Keratinocyte (primary cell): ENCODE measurements at regions not wholly inside any gene's neighbourhood (a gene's known extent, or its start where the extent isn't known, plus 50 kb on each side); places are given as distances from the start of the nearest gene placed in this dataset.

ENCODE experiments used
- DNase-seq: peaks from one replicate; pipeline ENCODE4 v3.0.0-alpha.2; 2011; ENCODE audit warnings: low read depth, missing footprints, low spot score
- FAIRE-seq: peaks from 2 replicates; lab custom pipeline; 2011; peaks lifted over from hg19 to GRCh38; lab: Jason Lieb, UNC
- H2AFZ ChIP-seq: 2 replicates; pipeline ENCODE4 v1.6.0; 2012; ENCODE audit warnings: low read length, control low read depth, inconsistent platforms; ENCODE audit not compliant: control insufficient read depth
- H3K27ac ChIP-seq: 2 replicates; pipeline ENCODE4 v1.5.1; 2011; ENCODE audit warnings: low read length; ENCODE audit not compliant: control insufficient read depth, insufficient read depth
- H3K27me3 ChIP-seq: 3 replicates; pipeline ENCODE4 v1.6.0; 2011; ENCODE audit warnings: low read length; ENCODE audit not compliant: control insufficient read depth, insufficient read depth; ENCODE audit errors: extremely low read depth
- H3K36me3 ChIP-seq, 2 experiments: 2 replicates in 1 of 2; 3 replicates in 1 of 2; pipeline ENCODE4 v1.5.1; 2011; ENCODE audit warnings: low read length in 2 of 2, mild to moderate bottlenecking in 1 of 2; ENCODE audit not compliant: control insufficient read depth in 2 of 2, insufficient read depth in 2 of 2; ENCODE audit errors: extremely low read depth in 1 of 2
- H3K4me1 ChIP-seq: 3 replicates; pipeline ENCODE4 v1.5.1; 2011; ENCODE audit warnings: low read length; ENCODE audit not compliant: control insufficient read depth, insufficient read depth; ENCODE audit errors: extremely low read depth
- H3K4me2 ChIP-seq: 3 replicates; pipeline ENCODE4 v1.6.0; 2011; ENCODE audit warnings: low read depth, low read length; ENCODE audit not compliant: control insufficient read depth, insufficient read depth; ENCODE audit errors: extremely low read depth
- H3K4me3 ChIP-seq, 3 experiments: fragments of 200-600 bp in 1 of 3; sonication (generic) in 1 of 3; 2 replicates in 2 of 3; 3 replicates in 1 of 3; pipeline ENCODE4 v1.5.1; 2011 to 2016; ENCODE audit warnings: low read length in 3 of 3, mild to moderate bottlenecking in 3 of 3, control low read depth in 2 of 3, inconsistent platforms in 1 of 3, low read depth in 1 of 3, mixed read lengths in 1 of 3, mixed run types in 1 of 3, moderate library complexity in 1 of 3; ENCODE audit not compliant: control insufficient read depth in 2 of 3, insufficient read depth in 2 of 3; ENCODE audit errors: extremely low read depth in 1 of 3
- H3K79me2 ChIP-seq: 2 replicates; pipeline ENCODE4 v1.6.0; 2012; ENCODE audit warnings: low read length; ENCODE audit not compliant: control insufficient read depth, insufficient read depth
- H3K9ac ChIP-seq: 3 replicates; pipeline ENCODE4 v1.6.0; 2011; ENCODE audit warnings: low read length; ENCODE audit not compliant: control insufficient read depth, insufficient read depth; ENCODE audit errors: extremely low read depth
- H3K9me1 ChIP-seq: 3 replicates; pipeline ENCODE4 v1.6.0; 2011; ENCODE audit warnings: low read length; ENCODE audit not compliant: control insufficient read depth, insufficient read depth; ENCODE audit errors: extremely low read depth
- H3K9me3 ChIP-seq: 2 replicates; pipeline ENCODE4 v1.5.1; 2012; ENCODE audit warnings: low read depth, low read length; ENCODE audit not compliant: control insufficient read depth
- H4K20me1 ChIP-seq: 3 replicates; pipeline ENCODE4 v1.6.0; 2011; ENCODE audit warnings: low read length; ENCODE audit not compliant: control insufficient read depth, insufficient read depth; ENCODE audit errors: extremely low read depth
- EZH2 ChIP-seq: IDR thresholded peaks from one replicate; pipeline ENCODE4 v1.6.1; 2012; ENCODE audit warnings: inconsistent platforms, mild to moderate bottlenecking, low read length, moderate library complexity
- dilution Hi-C: fragments of 300-500 bp; cut with MboI; formaldehyde crosslinking; loops from one replicate; pipeline ENCODE4 v1.7.0; 2020; ENCODE audit warnings: low sequenced_read_pairs; ENCODE audit not compliant: extremely low pct_ligation_motif_present
- TF ChIP-seq, protein P1 (sequence below), 3 experiments: IDR thresholded peaks in 1 of 3; conservative IDR thresholded peaks in 1 of 3; optimal IDR thresholded peaks in 1 of 3; 2 replicates in 2 of 3; 3 replicates in 1 of 3; pipeline versions ENCODE3 to v1.5.1; 2011; ENCODE audit warnings: low read length in 3 of 3, mild to moderate bottlenecking in 3 of 3, moderate library complexity in 2 of 3, control low read depth in 1 of 3, inconsistent platforms in 1 of 3; ENCODE audit not compliant: insufficient read depth in 2 of 3; ENCODE audit errors: extremely low read depth in 1 of 3

DNA sequence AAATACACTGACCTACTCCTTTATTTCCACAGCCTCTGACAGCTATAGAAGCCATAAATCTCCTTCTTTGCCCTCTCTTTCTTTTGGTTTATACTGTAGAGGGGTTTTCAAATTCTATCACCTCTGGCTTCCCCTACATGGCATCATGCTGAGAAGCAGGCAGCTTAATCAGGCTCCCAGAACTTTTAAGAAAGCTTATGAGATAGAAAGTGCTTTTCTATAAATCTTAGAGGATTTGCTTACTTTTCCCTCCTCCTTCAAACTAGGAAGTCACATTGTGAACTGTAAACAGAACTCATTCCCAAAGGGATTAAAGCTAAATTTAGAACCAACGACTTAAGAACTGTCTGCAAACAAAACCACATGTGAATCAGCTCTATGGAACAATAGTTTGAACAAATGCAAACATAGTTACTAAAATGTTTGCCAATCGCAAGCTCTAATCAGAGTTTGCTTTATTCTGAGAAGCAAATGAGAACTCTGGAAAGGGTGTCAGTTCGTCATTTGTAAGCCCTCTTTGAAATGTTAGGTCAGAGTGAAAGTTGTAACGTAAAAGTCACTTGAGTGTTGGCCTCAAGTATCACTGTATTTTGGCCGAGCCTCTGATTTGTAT, 344.1 kb downstream of the RFC3 start:
- Histone ChIP-seq H3K9me3 (no peaks in the 10 kb centered on the region), H3K9ac (no peak overlapping the region), H3K79me2 (no peaks in the 10 kb centered on the region), H3K4me1 (peaks cover 10% of the 10 kb centered on the region), H3K27ac (no peak overlapping the region), H4K20me1 (no peaks in the 10 kb centered on the region), H3K4me3 (no peak overlapping the region), H2AFZ (no peak overlapping the region), H3K36me3 (no peaks in the 10 kb centered on the region), H3K9me1 (no peaks in the 10 kb centered on the region), H3K27me3 (no peaks in the 10 kb centered on the region), H3K4me2 (no peak overlapping the region)
- FAIRE-seq = peak; percentile 65
- TF ChIP-seq, protein P1, sequence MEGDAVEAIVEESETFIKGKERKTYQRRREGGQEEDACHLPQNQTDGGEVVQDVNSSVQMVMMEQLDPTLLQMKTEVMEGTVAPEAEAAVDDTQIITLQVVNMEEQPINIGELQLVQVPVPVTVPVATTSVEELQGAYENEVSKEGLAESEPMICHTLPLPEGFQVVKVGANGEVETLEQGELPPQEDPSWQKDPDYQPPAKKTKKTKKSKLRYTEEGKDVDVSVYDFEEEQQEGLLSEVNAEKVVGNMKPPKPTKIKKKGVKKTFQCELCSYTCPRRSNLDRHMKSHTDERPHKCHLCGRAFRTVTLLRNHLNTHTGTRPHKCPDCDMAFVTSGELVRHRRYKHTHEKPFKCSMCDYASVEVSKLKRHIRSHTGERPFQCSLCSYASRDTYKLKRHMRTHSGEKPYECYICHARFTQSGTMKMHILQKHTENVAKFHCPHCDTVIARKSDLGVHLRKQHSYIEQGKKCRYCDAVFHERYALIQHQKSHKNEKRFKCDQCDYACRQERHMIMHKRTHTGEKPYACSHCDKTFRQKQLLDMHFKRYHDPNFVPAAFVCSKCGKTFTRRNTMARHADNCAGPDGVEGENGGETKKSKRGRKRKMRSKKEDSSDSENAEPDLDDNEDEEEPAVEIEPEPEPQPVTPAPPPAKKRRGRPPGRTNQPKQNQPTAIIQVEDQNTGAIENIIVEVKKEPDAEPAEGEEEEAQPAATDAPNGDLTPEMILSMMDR (optimal IDR thresholded peaks at IDR 0.05 in 1 of 3, IDR thresholded peaks at IDR 0.05 in 1 of 3, conservative IDR thresholded peaks at IDR 0.05 in 1 of 3; ENCODE audit: extremely low read depth in 1 of 3, insufficient read depth in 2 of 3, low read length in 3 of 3) = no peak
- TF ChIP-seq EZH2 = no peak
- no peak for DNase-seq
- dilution Hi-C loops = no loop called here

GRCh38 chr13:34162544-34162933, 344.6 kb downstream of the RFC3 start:
- Histone ChIP-seq H3K4me1 (peaks cover 5% of the 10 kb centered on the region), H3K4me3 (no peak overlapping the region), H3K79me2 (no peaks in the 10 kb centered on the region), H3K9ac (no peak overlapping the region), H3K36me3 (no peaks in the 10 kb centered on the region), H4K20me1 (no peaks in the 10 kb centered on the region), H2AFZ (peak overlapping the region; percentile 10), H3K9me3 (no peaks in the 10 kb centered on the region), H3K27ac (no peak overlapping the region), H3K27me3 (no peaks in the 10 kb centered on the region), H3K9me1 (no peaks in the 10 kb centered on the region), H3K4me2 (no peak overlapping the region)
- peak; percentile 23 for FAIRE-seq
- TF ChIP-seq, protein P1 (optimal IDR thresholded peaks at IDR 0.05 in 1 of 3, IDR thresholded peaks at IDR 0.05 in 1 of 3, conservative IDR thresholded peaks at IDR 0.05 in 1 of 3; ENCODE audit: extremely low read depth in 1 of 3, insufficient read depth in 2 of 3, low read length in 3 of 3) = no peak
- no peak for TF ChIP-seq EZH2
- no peak for DNase-seq
- dilution Hi-C loops = no loop called here
